Thyroid gland (tissue), 4 donors: ENCODE measurements at regions not wholly inside any gene's neighbourhood (a gene's known extent, or its start where the extent isn't known, plus 50 kb on each side); places are given as distances from the start of the nearest gene placed in this dataset.

Source experiments
- DNase-seq, 2 donors: peaks; one replicate each; pipeline ENCODE4 v3.0.0-alpha.2; 2019
- H3K27ac ChIP-seq, 3 donors: fragments of 200-600 bp; sonication (generic); 1 replicate in 2 of 3; 2 replicates in 1 of 3; pipeline ENCODE4 v1.5.1; 2016 to 2019; ENCODE audit warnings: mild to moderate bottlenecking in 1 of 3, moderate library complexity in 1 of 3
- H3K27me3 ChIP-seq: fragments of 200-600 bp; sonication (generic); one replicate; pipeline ENCODE4 v1.5.1; 2019
- H3K36me3 ChIP-seq, 2 donors: fragments of 200-600 bp; sonication (generic); one replicate each; pipeline ENCODE4 v1.5.1; 2016 to 2019
- H3K4me1 ChIP-seq, 2 donors: fragments of 200-600 bp; sonication (generic); one replicate each; pipeline ENCODE4 v1.5.1; 2017 to 2019
- H3K4me3 ChIP-seq, 3 donors: fragments of 200-600 bp; sonication (generic); replicated peaks in 1 of 3; 1 replicate in 2 of 3; 2 replicates in 1 of 3; pipeline ENCODE4 v1.5.1; 2016; ENCODE audit warnings: mild to moderate bottlenecking in 1 of 3
- H3K9me3 ChIP-seq: fragments of 200-600 bp; sonication (generic); one replicate; pipeline ENCODE4 v1.5.1; 2017
- CTCF ChIP-seq, 6 experiments: fragments of 200-600 bp in 3 of 6; fragments of 450-650 bp in 3 of 6; sonication (generic) in 3 of 6; IDR thresholded peaks; one replicate each; pipeline ENCODE4 v1.5.1; 2016 to 2019; ENCODE audit warnings: antibody characterized with exemption in 6 of 6, mild to moderate bottlenecking in 2 of 6, inconsistent platforms in 1 of 6, moderate library complexity in 1 of 6
- POLR2A ChIP-seq, 2 donors: fragments of 450-650 bp; IDR thresholded peaks; one replicate each; pipeline ENCODE4 v1.6.1; 2017; ENCODE audit warnings: antibody characterized with exemption in 2 of 2, mild to moderate bottlenecking in 2 of 2, moderate library complexity in 1 of 2
- WGBS, 2 donors: methylation state at CpG; one replicate each; pipeline ENCODE4 v1.1.5; 2017; 5-methylcytosine and 5-hydroxymethylcytosine counted together
- intact Hi-C: fragments of 100-400 bp; cut with DNase I; formaldehyde crosslinking; loops from one replicate; pipeline ENCODE4 v1.15.1; 2023

DNA sequence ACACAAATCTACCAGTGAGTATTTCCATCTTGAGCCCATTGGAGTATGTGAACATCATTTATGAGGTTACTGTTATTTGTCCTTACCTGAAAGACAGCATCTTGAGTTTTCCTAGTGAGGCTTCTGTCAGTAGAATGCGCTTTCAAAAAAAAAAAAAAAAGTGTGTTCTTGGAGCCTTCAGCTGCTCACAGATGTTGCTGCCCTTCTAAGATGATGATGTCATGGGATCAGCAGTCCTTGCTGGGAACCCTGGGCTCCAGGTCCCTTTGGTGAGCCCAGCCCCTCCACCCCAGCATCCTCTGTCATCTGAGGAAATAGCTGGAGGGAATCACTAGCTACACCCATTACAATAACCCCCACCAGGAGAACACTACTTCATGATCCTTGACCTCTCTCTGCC is 83.3 kb downstream of the ATPSCKMT start:
- intact Hi-C loops: no loop called here
- Histone ChIP-seq H3K4me1 (no peaks in the 10 kb centered on the region), H3K27me3 (no peaks in the 10 kb centered on the region), H3K36me3 (no peaks in the 10 kb centered on the region), H3K27ac (no peak overlapping the region), H3K4me3 (no peak overlapping the region), H3K9me3 (no peaks in the 10 kb centered on the region)
- WGBS, 2 donors: 88 to 90% methylated on average over 1 of the region's 1 CpG
- TF ChIP-seq POLR2A (IDR thresholded peaks at IDR 0.05) (no peak), CTCF (IDR thresholded peaks at IDR 0.05) (no peak)
- no peak for DNase-seq

GRCh38 chr5:10162468-10162867 is 87.2 kb downstream of the ATPSCKMT start:
- Histone ChIP-seq H3K36me3 (no peaks in the 10 kb centered on the region), H3K27ac (no peak overlapping the region), H3K4me1 (no peaks in the 10 kb centered on the region), H3K27me3 (no peaks in the 10 kb centered on the region), H3K4me3 (no peak overlapping the region), H3K9me3 (no peaks in the 10 kb centered on the region)
- no peak for DNase-seq
- intact Hi-C loops: no loop called here
- WGBS, 2 donors: 31 to 36% methylated on average over 5 of the region's 5 CpGs
- TF ChIP-seq POLR2A (IDR thresholded peaks at IDR 0.05): no peak
- TF ChIP-seq CTCF (IDR thresholded peaks at IDR 0.05): no peak

DNA sequence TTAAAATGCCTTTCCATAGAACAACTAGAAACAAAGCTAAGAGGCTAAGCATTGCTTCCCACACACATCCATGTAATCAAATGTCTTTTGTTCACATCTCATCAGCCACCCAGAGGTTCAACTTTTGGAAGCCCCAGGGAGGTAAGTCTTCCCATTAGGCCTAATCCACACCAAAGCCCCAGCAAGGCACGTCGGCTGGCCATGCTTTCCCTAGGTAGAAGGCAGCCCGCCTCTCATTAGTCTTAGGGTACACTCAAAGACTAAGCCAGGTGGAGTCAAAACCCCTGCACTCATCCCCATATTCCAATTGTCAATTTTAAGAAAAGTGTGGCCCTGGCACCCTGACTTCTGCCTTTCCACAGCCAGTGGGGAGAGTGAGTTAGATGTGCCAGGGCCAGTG is 87.9 kb downstream of the ATPSCKMT start:
- Histone ChIP-seq H3K27ac (no peak overlapping the region), H3K27me3 (no peaks in the 10 kb centered on the region), H3K9me3 (no peaks in the 10 kb centered on the region), H3K36me3 (no peaks in the 10 kb centered on the region), H3K4me3 (no peak overlapping the region), H3K4me1 (no peaks in the 10 kb centered on the region)
- DNase-seq: no peak
- no peak for TF ChIP-seq CTCF (IDR thresholded peaks at IDR 0.05)
- intact Hi-C loops: no loop called here
- WGBS, 2 donors: 82 to 86% methylated on average over 3 of the region's 3 CpGs

GRCh38 chr5:10160241-10160640 is 89.4 kb downstream of the ATPSCKMT start:
- intact Hi-C loops: no loop called here
- WGBS, 2 donors: 91 to 94% methylated on average over 3 of the region's 3 CpGs

DNA sequence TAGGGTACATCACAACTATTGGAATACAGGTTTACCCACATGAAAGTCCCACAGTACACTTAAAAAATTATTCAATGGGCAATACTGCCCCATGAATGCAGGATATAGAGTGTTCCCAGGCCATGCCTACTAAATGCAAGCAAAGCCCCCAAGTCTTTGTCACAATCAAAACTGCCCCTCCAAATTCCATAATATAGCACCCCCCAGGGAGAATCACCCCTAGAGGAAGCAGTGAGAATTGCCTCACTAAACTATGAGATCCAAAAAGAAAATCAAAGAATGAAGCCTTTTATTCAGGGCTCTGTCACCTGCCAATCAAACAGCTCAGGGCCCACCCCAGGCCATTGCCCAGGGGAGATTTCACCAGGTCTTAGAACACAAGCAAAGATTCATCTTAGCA is 90.8 kb downstream of the ATPSCKMT start:
- no peak overlapping the region for H3K4me3 ChIP-seq
- H3K27ac ChIP-seq: no peak overlapping the region
- H3K36me3 ChIP-seq: no peaks in the 10 kb centered on the region
- no peaks in the 10 kb centered on the region for H3K9me3 ChIP-seq
- no peak for DNase-seq
- TF ChIP-seq POLR2A (IDR thresholded peaks at IDR 0.05) (no peak), CTCF (IDR thresholded peaks at IDR 0.05) (no peak)
- H3K4me1 ChIP-seq: no peaks in the 10 kb centered on the region
- no peaks in the 10 kb centered on the region for H3K27me3 ChIP-seq
- intact Hi-C loops: no loop called here

More at GRCh38 chr5:10160241-10160640, 89.4 kb downstream of the ATPSCKMT start:
- no peak for TF ChIP-seq POLR2A (IDR thresholded peaks at IDR 0.05)
- no peak for TF ChIP-seq CTCF (IDR thresholded peaks at IDR 0.05)
- no peak for DNase-seq
- no peaks in the 10 kb centered on the region for H3K4me1 ChIP-seq
- no peak overlapping the region for H3K4me3 ChIP-seq
- H3K27me3 ChIP-seq: no peaks in the 10 kb centered on the region
- H3K36me3 ChIP-seq: no peaks in the 10 kb centered on the region
- no peaks in the 10 kb centered on the region for H3K9me3 ChIP-seq
- H3K27ac ChIP-seq: no peak overlapping the region
